ENCODE measurements at regions not wholly inside any gene's neighbourhood (a gene's known extent, or its start where the extent isn't known, plus 50 kb on each side); places are given as distances from the start of the nearest gene placed in this dataset.

DNA sequence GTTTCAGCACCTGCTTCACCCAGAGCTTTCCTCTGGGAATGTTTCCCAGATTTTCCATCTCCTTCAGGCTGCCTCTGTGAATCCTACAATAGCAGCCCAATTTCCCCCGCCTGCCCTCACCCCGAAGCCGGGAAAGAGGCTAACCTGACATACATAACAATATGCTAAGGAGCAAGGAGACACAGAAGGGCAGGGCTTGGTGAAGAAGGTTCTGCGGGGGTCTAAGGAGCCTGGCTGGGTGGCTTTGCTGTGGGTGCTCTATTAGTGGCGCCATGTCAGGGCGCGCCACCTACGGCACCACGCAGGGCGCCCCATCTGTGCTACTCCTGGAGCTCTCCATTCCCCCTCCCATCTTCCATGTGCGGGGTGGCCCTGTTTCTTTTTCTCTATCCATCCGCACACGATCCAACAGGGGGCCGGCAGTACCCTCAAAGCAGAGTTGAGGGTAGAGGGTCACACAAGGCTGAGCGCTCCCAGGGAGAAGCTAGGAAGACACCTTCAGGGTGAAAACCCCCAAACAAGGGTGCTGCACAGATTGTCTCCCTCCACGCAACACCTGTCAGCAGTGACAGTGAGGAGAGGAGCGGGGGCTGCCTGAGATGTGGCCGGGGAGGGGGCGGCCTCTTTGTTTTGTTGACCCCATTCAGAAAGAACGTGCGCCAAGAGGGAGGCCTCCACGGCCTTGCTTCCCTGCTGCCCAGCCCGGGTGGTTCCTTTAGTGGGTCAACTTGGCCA lies 101.4 kb downstream of the PDCL3 start:
- Mint-ChIP-seq H3K4me3 (no peak overlapping the region), H3K36me3 (no peaks in the 10 kb centered on the region), H3K27me3 (ENCODE audit: low read depth in 2 of 2) (peaks cover 12 to 34% of the 10 kb centered on the region in 2 donors), H3K4me1 (no peaks in the 10 kb centered on the region), H3K27ac (no peak overlapping the region), H3K9me3 (no peaks in the 10 kb centered on the region)
- Histone ChIP-seq H3K27ac (ENCODE audit: low read length) (no peak overlapping the region), H3K9me3 (ENCODE audit: control insufficient read depth, insufficient read depth, low read length) (no peaks in the 10 kb centered on the region), H3K4me3 (ENCODE audit: low read length) (no peak overlapping the region), H3K36me3 (ENCODE audit: control insufficient read depth, insufficient read depth, low read length) (no peaks in the 10 kb centered on the region), H3K4me1 (ENCODE audit: control insufficient read depth, insufficient read depth, low read length) (no peaks in the 10 kb centered on the region), H3K27me3 (ENCODE audit: control insufficient read depth, insufficient read depth, low read length) (no peaks in the 10 kb centered on the region)
- WGBS (ENCODE audit: insufficient coverage), result 89% methylated on average over 23 of the region's 23 CpGs
- intact Hi-C loops (cut with micrococcal nuclease), result no loop called here
- TF ChIP-seq, protein P1, sequence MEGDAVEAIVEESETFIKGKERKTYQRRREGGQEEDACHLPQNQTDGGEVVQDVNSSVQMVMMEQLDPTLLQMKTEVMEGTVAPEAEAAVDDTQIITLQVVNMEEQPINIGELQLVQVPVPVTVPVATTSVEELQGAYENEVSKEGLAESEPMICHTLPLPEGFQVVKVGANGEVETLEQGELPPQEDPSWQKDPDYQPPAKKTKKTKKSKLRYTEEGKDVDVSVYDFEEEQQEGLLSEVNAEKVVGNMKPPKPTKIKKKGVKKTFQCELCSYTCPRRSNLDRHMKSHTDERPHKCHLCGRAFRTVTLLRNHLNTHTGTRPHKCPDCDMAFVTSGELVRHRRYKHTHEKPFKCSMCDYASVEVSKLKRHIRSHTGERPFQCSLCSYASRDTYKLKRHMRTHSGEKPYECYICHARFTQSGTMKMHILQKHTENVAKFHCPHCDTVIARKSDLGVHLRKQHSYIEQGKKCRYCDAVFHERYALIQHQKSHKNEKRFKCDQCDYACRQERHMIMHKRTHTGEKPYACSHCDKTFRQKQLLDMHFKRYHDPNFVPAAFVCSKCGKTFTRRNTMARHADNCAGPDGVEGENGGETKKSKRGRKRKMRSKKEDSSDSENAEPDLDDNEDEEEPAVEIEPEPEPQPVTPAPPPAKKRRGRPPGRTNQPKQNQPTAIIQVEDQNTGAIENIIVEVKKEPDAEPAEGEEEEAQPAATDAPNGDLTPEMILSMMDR (IDR thresholded peaks at IDR 0.05), result no peak
- DNase-seq (no peak), ATAC-seq (no peak)

DNA sequence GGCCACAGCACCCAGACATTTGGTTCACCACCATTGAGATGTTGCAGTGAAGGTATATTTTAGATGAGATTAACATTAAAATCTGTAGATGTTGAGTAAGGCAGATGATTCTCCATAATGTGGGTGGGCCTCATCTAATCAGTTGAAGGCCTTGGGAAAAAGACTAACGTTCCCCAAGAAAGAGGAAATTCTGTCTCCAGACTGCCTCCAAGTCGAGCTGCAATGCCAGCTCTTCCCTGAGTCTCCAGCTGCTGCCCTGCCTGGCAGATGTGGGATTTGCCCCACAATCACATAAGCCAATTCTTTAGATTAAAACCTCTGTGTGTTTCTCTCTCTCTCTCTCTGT lies 101.9 kb downstream of the PDCL3 start:
- no peaks in the 10 kb centered on the region for H3K36me3 Mint-ChIP-seq

GRCh38 chr2:100666996-100667395 lies 104.2 kb downstream of the PDCL3 start:
- Mint-ChIP-seq H3K27me3 (ENCODE audit: low read depth in 2 of 2) (peaks cover 6 to 22% of the 10 kb centered on the region in 2 donors), H3K4me3 (no peak overlapping the region), H3K36me3 (no peaks in the 10 kb centered on the region), H3K27ac (no peak overlapping the region), H3K9me3 (no peaks in the 10 kb centered on the region), H3K4me1 (no peaks in the 10 kb centered on the region)
- Histone ChIP-seq H3K9me3 (ENCODE audit: control insufficient read depth, insufficient read depth, low read length) (no peaks in the 10 kb centered on the region), H3K27ac (ENCODE audit: low read length) (no peak overlapping the region), H3K27me3 (ENCODE audit: control insufficient read depth, insufficient read depth, low read length) (no peaks in the 10 kb centered on the region), H3K4me1 (ENCODE audit: control insufficient read depth, insufficient read depth, low read length) (no peaks in the 10 kb centered on the region), H3K36me3 (ENCODE audit: control insufficient read depth, insufficient read depth, low read length) (no peaks in the 10 kb centered on the region), H3K4me3 (ENCODE audit: low read length) (no peak overlapping the region)
- ATAC-seq (no peak), DNase-seq (no peak)
- TF ChIP-seq, protein P1 (IDR thresholded peaks at IDR 0.05), result no peak
- intact Hi-C loops (cut with micrococcal nuclease), result no loop called here
- WGBS (ENCODE audit: insufficient coverage), result 61% methylated on average over 3 of the region's 4 CpGs

More for the DNA sequence above, 101.9 kb downstream of the PDCL3 start:
- peaks cover 12 to 29% of the 10 kb centered on the region in 2 donors for H3K27me3 Mint-ChIP-seq (ENCODE audit: low read depth in 2 of 2)
- Histone ChIP-seq H3K4me1 (ENCODE audit: control insufficient read depth, insufficient read depth, low read length) (no peaks in the 10 kb centered on the region), H3K27me3 (ENCODE audit: control insufficient read depth, insufficient read depth, low read length) (no peaks in the 10 kb centered on the region), H3K27ac (ENCODE audit: low read length) (no peak overlapping the region), H3K4me3 (ENCODE audit: low read length) (no peak overlapping the region), H3K36me3 (ENCODE audit: control insufficient read depth, insufficient read depth, low read length) (no peaks in the 10 kb centered on the region), H3K9me3 (ENCODE audit: control insufficient read depth, insufficient read depth, low read length) (no peaks in the 10 kb centered on the region)
- H3K4me3 Mint-ChIP-seq, result no peak overlapping the region
- no peaks in the 10 kb centered on the region for H3K9me3 Mint-ChIP-seq
- TF ChIP-seq, protein P1 (IDR thresholded peaks at IDR 0.05), result no peak
- no peaks in the 10 kb centered on the region for H3K4me1 Mint-ChIP-seq
- WGBS (ENCODE audit: insufficient coverage), result 53% methylated on average over 2 of the region's 2 CpGs
- DNase-seq, result no peak
- intact Hi-C loops (cut with micrococcal nuclease), result no loop called here
- no peak overlapping the region for H3K27ac Mint-ChIP-seq
- no peak for ATAC-seq

- Mint-ChIP-seq H3K36me3 (no peaks in the 10 kb centered on the region), H3K4me1 (no peaks in the 10 kb centered on the region), H3K27ac (no peak overlapping the region), H3K27me3 (ENCODE audit: low read depth in 2 of 2) (peaks cover 3 to 22% of the 10 kb centered on the region in 2 donors), H3K4me3 (no peak overlapping the region), H3K9me3 (no peaks in the 10 kb centered on the region)
- no peaks in the 10 kb centered on the region for H3K4me1 ChIP-seq (ENCODE audit: control insufficient read depth, insufficient read depth, low read length)
- no peak overlapping the region for H3K27ac ChIP-seq (ENCODE audit: low read length)
- 87% methylated on average over 7 of the region's 7 CpGs for WGBS (ENCODE audit: insufficient coverage)
- H3K36me3 ChIP-seq (ENCODE audit: control insufficient read depth, insufficient read depth, low read length), result no peaks in the 10 kb centered on the region
- intact Hi-C loops (cut with micrococcal nuclease), result no loop called here
- H3K9me3 ChIP-seq (ENCODE audit: control insufficient read depth, insufficient read depth, low read length), result no peaks in the 10 kb centered on the region
- TF ChIP-seq, protein P1 (IDR thresholded peaks at IDR 0.05), result no peak
- H3K4me3 ChIP-seq (ENCODE audit: low read length), result no peak overlapping the region
- DNase-seq, result no peak
- ATAC-seq, result no peak
- no peaks in the 10 kb centered on the region for H3K27me3 ChIP-seq (ENCODE audit: control insufficient read depth, insufficient read depth, low read length)
Observed at GRCh38 chr2:100667801-100668200, 105.0 kb downstream of the PDCL3 start.
